ENCODE measurements at regions not wholly inside any gene's neighbourhood (a gene's known extent, or its start where the extent isn't known, plus 50 kb on each side); places are given as distances from the start of the nearest gene placed in this dataset.

DNA sequence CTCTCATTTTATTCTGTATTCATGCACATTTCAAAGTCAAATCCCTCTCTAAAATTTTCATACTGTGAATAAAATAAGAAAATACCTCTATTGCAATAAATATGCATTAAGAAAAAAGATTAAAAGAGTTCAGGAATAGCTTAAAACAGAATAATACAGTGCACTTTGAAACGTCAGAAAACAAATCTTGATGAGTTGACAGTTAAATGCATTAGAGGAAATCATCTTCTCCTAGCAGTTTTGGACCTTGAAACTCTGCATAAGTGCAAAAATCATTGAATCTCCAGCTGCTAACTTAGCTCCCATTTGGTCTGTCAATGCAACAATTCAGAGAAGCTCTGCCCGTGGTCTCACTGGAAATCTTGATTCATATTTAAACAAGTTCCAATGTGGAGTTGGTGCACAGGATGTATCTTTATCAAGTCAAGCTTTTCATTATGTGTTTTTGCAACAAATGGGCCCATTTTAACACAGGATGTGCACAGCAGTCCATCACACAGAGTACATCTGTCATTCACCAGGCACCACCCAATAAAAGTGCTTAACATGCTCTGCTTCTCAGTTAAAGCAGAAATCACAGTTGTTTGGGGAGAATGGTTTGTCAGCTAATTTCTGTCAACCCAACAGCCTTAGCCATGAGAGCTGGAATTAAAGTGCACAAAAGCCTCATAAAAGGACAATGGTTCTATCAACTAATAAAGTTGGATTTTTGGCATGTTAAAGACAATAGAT, 98.8 kb upstream of the ARRDC4 start:
- H3K27ac ChIP-seq = no peak overlapping the region
- H3K27me3 ChIP-seq = no peaks in the 10 kb centered on the region
- no peaks in the 10 kb centered on the region for H3K36me3 ChIP-seq
- TF ChIP-seq, protein P1, sequence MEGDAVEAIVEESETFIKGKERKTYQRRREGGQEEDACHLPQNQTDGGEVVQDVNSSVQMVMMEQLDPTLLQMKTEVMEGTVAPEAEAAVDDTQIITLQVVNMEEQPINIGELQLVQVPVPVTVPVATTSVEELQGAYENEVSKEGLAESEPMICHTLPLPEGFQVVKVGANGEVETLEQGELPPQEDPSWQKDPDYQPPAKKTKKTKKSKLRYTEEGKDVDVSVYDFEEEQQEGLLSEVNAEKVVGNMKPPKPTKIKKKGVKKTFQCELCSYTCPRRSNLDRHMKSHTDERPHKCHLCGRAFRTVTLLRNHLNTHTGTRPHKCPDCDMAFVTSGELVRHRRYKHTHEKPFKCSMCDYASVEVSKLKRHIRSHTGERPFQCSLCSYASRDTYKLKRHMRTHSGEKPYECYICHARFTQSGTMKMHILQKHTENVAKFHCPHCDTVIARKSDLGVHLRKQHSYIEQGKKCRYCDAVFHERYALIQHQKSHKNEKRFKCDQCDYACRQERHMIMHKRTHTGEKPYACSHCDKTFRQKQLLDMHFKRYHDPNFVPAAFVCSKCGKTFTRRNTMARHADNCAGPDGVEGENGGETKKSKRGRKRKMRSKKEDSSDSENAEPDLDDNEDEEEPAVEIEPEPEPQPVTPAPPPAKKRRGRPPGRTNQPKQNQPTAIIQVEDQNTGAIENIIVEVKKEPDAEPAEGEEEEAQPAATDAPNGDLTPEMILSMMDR (IDR thresholded peaks at IDR 0.05) = no peak
- H3K9me3 ChIP-seq = no peaks in the 10 kb centered on the region
- H3K4me3 ChIP-seq (ENCODE audit: low read depth in 1 of 2, low read length in 1 of 2) = no peak overlapping the region
- H3K4me1 ChIP-seq (ENCODE audit: control insufficient read depth in 1 of 2, insufficient read depth in 1 of 2, low read depth in 1 of 2, low read length in 1 of 2) = no peaks in the 10 kb centered on the region

DNA sequence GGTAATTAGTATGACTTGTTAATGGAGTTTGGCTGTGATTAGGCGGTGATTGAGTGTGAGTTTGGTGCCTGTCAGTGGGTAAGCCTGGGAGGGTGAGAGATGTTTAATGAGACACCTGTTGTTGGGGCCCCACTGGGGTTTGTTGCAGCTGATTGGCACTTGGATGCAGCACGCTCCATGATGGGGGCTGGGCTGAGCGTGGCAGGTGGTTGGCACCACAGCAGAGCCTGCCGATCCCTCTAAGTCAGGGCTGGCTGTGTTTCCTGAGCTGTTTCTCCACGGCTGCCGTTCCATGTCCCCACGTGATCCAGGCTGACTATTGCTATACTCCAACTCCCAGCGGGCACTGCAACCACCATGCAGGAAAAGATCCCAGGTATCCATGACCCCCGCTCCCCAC, 93.5 kb upstream of the ARRDC4 start:
- Histone ChIP-seq H3K9me3 (no peaks in the 10 kb centered on the region), H3K27me3 (no peaks in the 10 kb centered on the region), H3K4me1 (ENCODE audit: control insufficient read depth in 1 of 2, insufficient read depth in 1 of 2, low read depth in 1 of 2, low read length in 1 of 2) (no peaks in the 10 kb centered on the region), H3K36me3 (no peaks in the 10 kb centered on the region), H3K4me3 (ENCODE audit: low read depth in 1 of 2, low read length in 1 of 2) (no peak overlapping the region), H3K27ac (no peak overlapping the region)
- TF ChIP-seq, protein P1 (IDR thresholded peaks at IDR 0.05) = no peak

DNA sequence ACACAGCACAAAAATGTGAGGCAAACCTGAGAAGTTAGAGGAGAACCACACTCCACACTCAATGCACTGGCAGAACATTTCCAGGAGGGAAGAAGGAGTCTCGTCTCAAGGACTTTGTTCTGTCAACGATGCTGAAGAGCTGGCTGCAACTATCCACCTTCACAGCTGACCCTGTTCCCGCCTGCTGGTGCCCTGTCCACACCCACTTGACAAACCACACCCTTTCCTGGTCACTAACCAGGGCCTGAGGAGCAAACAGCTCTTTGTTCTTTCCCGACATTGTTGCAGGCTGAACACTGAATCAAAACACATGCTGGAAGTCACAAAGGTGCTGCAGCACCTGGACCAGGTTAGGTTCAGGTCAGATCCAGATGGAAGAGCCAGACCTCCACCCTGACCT, 92.6 kb upstream of the ARRDC4 start:
- no peak overlapping the region for H3K4me3 ChIP-seq (ENCODE audit: low read depth in 1 of 2, low read length in 1 of 2)
- no peaks in the 10 kb centered on the region for H3K36me3 ChIP-seq
- H3K27ac ChIP-seq = no peak overlapping the region
- no peaks in the 10 kb centered on the region for H3K27me3 ChIP-seq
- no peaks in the 10 kb centered on the region for H3K4me1 ChIP-seq (ENCODE audit: control insufficient read depth in 1 of 2, insufficient read depth in 1 of 2, low read depth in 1 of 2, low read length in 1 of 2)
- H3K9me3 ChIP-seq = no peaks in the 10 kb centered on the region
- TF ChIP-seq, protein P1 (IDR thresholded peaks at IDR 0.05) = no peak

- TF ChIP-seq, protein P1 (IDR thresholded peaks at IDR 0.05) = no peak
- Histone ChIP-seq H3K27ac (no peak overlapping the region), H3K9me3 (no peaks in the 10 kb centered on the region), H3K4me3 (ENCODE audit: low read depth in 1 of 2, low read length in 1 of 2) (no peak overlapping the region), H3K27me3 (no peaks in the 10 kb centered on the region), H3K4me1 (ENCODE audit: control insufficient read depth in 1 of 2, insufficient read depth in 1 of 2, low read depth in 1 of 2, low read length in 1 of 2) (no peaks in the 10 kb centered on the region), H3K36me3 (no peaks in the 10 kb centered on the region)
Measured at GRCh38 chr15:97868981-97869380, 91.5 kb upstream of the ARRDC4 start.

DNA sequence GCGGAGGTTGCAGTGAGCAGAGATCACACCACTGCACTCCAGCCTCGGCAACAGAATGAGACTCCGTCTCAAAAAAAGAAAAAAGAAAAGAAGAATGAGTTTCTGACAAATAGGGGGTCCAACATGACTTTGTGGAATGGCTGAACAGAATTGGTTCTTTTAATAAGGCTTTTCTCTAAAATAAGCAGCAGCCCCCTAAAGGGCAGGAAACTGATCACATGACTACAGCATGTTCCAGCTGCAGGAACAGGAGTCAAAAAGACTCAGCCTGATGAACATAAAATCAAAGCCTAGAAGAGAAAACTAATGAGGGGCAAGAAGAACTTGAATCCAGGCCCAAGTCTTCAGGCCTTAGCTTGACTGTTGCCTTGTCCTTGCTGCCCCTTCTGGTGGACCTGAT, 89.7 kb upstream of the ARRDC4 start:
- no peaks in the 10 kb centered on the region for H3K4me1 ChIP-seq (ENCODE audit: control insufficient read depth in 1 of 2, insufficient read depth in 1 of 2, low read depth in 1 of 2, low read length in 1 of 2)
- H3K9me3 ChIP-seq = no peaks in the 10 kb centered on the region
- no peak overlapping the region for H3K4me3 ChIP-seq (ENCODE audit: low read depth in 1 of 2, low read length in 1 of 2)
- no peak overlapping the region for H3K27ac ChIP-seq
- H3K36me3 ChIP-seq = no peaks in the 10 kb centered on the region
- H3K27me3 ChIP-seq = peaks cover 5% of the 10 kb centered on the region
- TF ChIP-seq, protein P1 (IDR thresholded peaks at IDR 0.05) = no peak
